ENCODE measurements at regions not wholly inside any gene's neighbourhood (a gene's known extent, or its start where the extent isn't known, plus 50 kb on each side); places are given as distances from the start of the nearest gene placed in this dataset.

DNA sequence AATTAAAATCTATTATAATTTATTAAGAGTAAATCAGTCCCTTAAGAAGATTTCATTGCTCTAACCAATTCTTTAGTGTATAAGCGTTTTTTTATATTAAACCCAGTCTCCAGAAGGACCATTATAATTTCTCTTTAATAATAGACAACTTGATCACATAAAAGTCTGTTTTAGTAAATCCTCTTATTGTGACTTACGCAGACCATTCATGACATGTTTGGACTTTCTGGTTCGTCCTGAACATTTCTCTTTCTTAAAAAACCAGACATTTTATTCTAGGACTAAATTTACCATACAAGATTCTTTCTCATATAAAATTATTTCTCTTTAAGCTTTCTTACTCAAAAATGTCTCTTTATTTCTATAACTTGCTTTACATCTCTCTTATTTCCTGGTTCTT is 196.2 kb upstream of the RAI14 start:
- TF ChIP-seq, protein P1, sequence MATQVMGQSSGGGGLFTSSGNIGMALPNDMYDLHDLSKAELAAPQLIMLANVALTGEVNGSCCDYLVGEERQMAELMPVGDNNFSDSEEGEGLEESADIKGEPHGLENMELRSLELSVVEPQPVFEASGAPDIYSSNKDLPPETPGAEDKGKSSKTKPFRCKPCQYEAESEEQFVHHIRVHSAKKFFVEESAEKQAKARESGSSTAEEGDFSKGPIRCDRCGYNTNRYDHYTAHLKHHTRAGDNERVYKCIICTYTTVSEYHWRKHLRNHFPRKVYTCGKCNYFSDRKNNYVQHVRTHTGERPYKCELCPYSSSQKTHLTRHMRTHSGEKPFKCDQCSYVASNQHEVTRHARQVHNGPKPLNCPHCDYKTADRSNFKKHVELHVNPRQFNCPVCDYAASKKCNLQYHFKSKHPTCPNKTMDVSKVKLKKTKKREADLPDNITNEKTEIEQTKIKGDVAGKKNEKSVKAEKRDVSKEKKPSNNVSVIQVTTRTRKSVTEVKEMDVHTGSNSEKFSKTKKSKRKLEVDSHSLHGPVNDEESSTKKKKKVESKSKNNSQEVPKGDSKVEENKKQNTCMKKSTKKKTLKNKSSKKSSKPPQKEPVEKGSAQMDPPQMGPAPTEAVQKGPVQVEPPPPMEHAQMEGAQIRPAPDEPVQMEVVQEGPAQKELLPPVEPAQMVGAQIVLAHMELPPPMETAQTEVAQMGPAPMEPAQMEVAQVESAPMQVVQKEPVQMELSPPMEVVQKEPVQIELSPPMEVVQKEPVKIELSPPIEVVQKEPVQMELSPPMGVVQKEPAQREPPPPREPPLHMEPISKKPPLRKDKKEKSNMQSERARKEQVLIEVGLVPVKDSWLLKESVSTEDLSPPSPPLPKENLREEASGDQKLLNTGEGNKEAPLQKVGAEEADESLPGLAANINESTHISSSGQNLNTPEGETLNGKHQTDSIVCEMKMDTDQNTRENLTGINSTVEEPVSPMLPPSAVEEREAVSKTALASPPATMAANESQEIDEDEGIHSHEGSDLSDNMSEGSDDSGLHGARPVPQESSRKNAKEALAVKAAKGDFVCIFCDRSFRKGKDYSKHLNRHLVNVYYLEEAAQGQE (IDR thresholded peaks at IDR 0.05; ENCODE audit: unreplicated experiment) = no peak
- TF ChIP-seq EZH2 (IDR thresholded peaks at IDR 0.05; ENCODE audit: low read depth, unreplicated experiment) = no peak
- TF ChIP-seq, protein P2, sequence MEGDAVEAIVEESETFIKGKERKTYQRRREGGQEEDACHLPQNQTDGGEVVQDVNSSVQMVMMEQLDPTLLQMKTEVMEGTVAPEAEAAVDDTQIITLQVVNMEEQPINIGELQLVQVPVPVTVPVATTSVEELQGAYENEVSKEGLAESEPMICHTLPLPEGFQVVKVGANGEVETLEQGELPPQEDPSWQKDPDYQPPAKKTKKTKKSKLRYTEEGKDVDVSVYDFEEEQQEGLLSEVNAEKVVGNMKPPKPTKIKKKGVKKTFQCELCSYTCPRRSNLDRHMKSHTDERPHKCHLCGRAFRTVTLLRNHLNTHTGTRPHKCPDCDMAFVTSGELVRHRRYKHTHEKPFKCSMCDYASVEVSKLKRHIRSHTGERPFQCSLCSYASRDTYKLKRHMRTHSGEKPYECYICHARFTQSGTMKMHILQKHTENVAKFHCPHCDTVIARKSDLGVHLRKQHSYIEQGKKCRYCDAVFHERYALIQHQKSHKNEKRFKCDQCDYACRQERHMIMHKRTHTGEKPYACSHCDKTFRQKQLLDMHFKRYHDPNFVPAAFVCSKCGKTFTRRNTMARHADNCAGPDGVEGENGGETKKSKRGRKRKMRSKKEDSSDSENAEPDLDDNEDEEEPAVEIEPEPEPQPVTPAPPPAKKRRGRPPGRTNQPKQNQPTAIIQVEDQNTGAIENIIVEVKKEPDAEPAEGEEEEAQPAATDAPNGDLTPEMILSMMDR (conservative IDR thresholded peaks at IDR 0.05; ENCODE audit: low read depth in 2 of 2) = no peak
- TF ChIP-seq POLR2AphosphoS5 (IDR thresholded peaks at IDR 0.05; ENCODE audit: low read depth) = no peak
- TF ChIP-seq, protein P3, sequence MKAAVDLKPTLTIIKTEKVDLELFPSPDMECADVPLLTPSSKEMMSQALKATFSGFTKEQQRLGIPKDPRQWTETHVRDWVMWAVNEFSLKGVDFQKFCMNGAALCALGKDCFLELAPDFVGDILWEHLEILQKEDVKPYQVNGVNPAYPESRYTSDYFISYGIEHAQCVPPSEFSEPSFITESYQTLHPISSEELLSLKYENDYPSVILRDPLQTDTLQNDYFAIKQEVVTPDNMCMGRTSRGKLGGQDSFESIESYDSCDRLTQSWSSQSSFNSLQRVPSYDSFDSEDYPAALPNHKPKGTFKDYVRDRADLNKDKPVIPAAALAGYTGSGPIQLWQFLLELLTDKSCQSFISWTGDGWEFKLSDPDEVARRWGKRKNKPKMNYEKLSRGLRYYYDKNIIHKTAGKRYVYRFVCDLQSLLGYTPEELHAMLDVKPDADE (IDR thresholded peaks at IDR 0.05) = no peak
- no peak for TF ChIP-seq CREB1 (CRISPR knock-in tag; IDR thresholded peaks at IDR 0.05; ENCODE audit: low read depth)
- TF ChIP-seq EZH2phosphoT487 (IDR thresholded peaks at IDR 0.05; ENCODE audit: unreplicated experiment) = no peak
- TF ChIP-seq JUNB (IDR thresholded peaks at IDR 0.05; ENCODE audit: unreplicated experiment) = no peak
- no peak for TF ChIP-seq NANOG (IDR thresholded peaks at IDR 0.05; ENCODE audit: borderline replicate concordance)
- no peak for TF ChIP-seq STAT1 (IDR thresholded peaks at IDR 0.05; ENCODE audit: unreplicated experiment)
- no peak for TF ChIP-seq ZNF331 (CRISPR knock-in tag; IDR thresholded peaks at IDR 0.05; ENCODE audit: low read depth)

All from GM23338 (cell line).